ENCODE measurements at regions not wholly inside any gene's neighbourhood (a gene's known extent, or its start where the extent isn't known, plus 50 kb on each side); places are given as distances from the start of the nearest gene placed in this dataset.

DNA sequence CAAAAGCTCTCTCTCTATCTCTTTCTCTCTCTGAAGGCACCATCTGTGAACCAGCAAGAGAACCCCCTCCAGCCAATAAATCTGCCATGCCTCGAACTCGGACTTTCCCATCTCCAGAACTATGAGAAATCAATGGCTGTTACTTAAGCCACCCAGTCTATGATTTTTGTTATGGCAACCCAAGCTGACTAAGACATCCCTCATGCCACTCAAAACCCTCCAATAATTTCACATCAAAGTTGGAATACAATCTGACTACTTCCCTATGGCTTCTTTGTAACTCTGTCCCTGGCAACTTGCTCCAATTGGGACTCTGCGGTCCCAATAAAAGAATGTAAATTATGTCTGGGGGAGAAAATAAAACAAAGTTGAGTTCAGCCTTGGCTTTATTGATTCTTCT lies 265.7 kb downstream of the SHOX start:
- Histone ChIP-seq H3K23ac (ENCODE audit: low read depth, low read length) (no peak overlapping the region), H3K27ac (ENCODE audit: insufficient read depth, low read length) (no peak overlapping the region), H4K91ac (ENCODE audit: insufficient read depth, low read depth, low read length) (no peak overlapping the region), H3K27me3 (ENCODE audit: control insufficient read depth, insufficient read depth, low read length) (no peaks in the 10 kb centered on the region), H4K5ac (ENCODE audit: low read depth, low read length) (no peak overlapping the region), H3K4me2 (ENCODE audit: low read depth, low read length) (no peak overlapping the region), H3K9ac (ENCODE audit: low read depth, low read length) (no peak overlapping the region), H3K36me3 (ENCODE audit: control insufficient read depth, insufficient read depth, low read length) (no peaks in the 10 kb centered on the region), H3K56ac (ENCODE audit: extremely low read depth, insufficient read depth, low read length) (no peak overlapping the region), H2AK5ac (ENCODE audit: low read depth, low read length) (no peak overlapping the region), H4K8ac (ENCODE audit: low read depth in 2 of 2, low read length in 2 of 2) (no peak overlapping the region), H2BK20ac (ENCODE audit: low read depth, low read length) (no peak overlapping the region), H3K79me1 (ENCODE audit: low read depth in 1 of 2, low read length in 2 of 2) (no peaks in the 10 kb centered on the region), H3K18ac (ENCODE audit: low read depth, low read length) (no peak overlapping the region), H3K9me3 (ENCODE audit: control insufficient read depth, insufficient read depth, low read length) (peaks cover 6% of the 10 kb centered on the region), H3K4me1 (ENCODE audit: control insufficient read depth, insufficient read depth, low read length) (no peaks in the 10 kb centered on the region), H2BK120ac (ENCODE audit: low read depth, low read length) (no peak overlapping the region), H2BK5ac (ENCODE audit: low read depth, low read length, poor library complexity, severe bottlenecking) (no peak overlapping the region), H2BK15ac (ENCODE audit: low read depth, low read length) (no peak overlapping the region), H4K20me1 (ENCODE audit: insufficient read depth, low read length) (no peaks in the 10 kb centered on the region), H3K4ac (ENCODE audit: low read depth, low read length) (no peak overlapping the region), H3K9me1 (ENCODE audit: insufficient read depth, low read length) (no peaks in the 10 kb centered on the region), H3K4me3 (ENCODE audit: insufficient read depth, low read depth, low read length) (no peak overlapping the region), H2AFZ (replicated peaks; ENCODE audit: low read length, poor library complexity) (no peak overlapping the region), H2AK9ac (replicated peaks; ENCODE audit: low read depth, low read length, poor library complexity) (no peak overlapping the region), H3K14ac (replicated peaks; ENCODE audit: low read depth, low read length) (no peak overlapping the region)
- dilution Hi-C loops (cut with HindIII; ENCODE audit: low sequenced_read_pairs, unreplicated experiment): no loop called here
- DNase-seq (no peak), ATAC-seq (ENCODE audit: low read depth) (no peak)
- no TSS peak for BruUV-seq (replicated peaks)
- ChIA-PET POLR2A (ENCODE audit: unreplicated experiment) (no interaction called here), CTCF (no interaction called here)
- intact Hi-C loops (cut with micrococcal nuclease): no loop called here
- TF ChIP-seq RAD21 (IDR thresholded peaks at IDR 0.05; ENCODE audit: low read length) (no peak), MAZ (IDR thresholded peaks at IDR 0.05; ENCODE audit: borderline replicate concordance, low read depth, low read length) (no peak), RCOR1 (IDR thresholded peaks at IDR 0.05; ENCODE audit: insufficient replicate concordance, low read length) (no peak), FOS (IDR thresholded peaks at IDR 0.05; ENCODE audit: low read depth, low read length) (no peak), BHLHE40 (IDR thresholded peaks at IDR 0.05; ENCODE audit: low read depth, low read length) (no peak), CHD1 (IDR thresholded peaks at IDR 0.05; ENCODE audit: low read depth, low read length) (no peak), MAFK (IDR thresholded peaks at IDR 0.05; ENCODE audit: low read depth, low read length) (no peak), CEBPB (IDR thresholded peaks at IDR 0.05; ENCODE audit: low read depth, low read length) (no peak), MXI1 (IDR thresholded peaks at IDR 0.05; ENCODE audit: borderline replicate concordance, low read depth, low read length) (no peak), SMC3 (IDR thresholded peaks at IDR 0.05; ENCODE audit: low read depth, low read length) (no peak), NFE2L2 (IDR thresholded peaks at IDR 0.05; ENCODE audit: low read depth, low read length) (no peak)
- TF ChIP-seq, protein P1, sequence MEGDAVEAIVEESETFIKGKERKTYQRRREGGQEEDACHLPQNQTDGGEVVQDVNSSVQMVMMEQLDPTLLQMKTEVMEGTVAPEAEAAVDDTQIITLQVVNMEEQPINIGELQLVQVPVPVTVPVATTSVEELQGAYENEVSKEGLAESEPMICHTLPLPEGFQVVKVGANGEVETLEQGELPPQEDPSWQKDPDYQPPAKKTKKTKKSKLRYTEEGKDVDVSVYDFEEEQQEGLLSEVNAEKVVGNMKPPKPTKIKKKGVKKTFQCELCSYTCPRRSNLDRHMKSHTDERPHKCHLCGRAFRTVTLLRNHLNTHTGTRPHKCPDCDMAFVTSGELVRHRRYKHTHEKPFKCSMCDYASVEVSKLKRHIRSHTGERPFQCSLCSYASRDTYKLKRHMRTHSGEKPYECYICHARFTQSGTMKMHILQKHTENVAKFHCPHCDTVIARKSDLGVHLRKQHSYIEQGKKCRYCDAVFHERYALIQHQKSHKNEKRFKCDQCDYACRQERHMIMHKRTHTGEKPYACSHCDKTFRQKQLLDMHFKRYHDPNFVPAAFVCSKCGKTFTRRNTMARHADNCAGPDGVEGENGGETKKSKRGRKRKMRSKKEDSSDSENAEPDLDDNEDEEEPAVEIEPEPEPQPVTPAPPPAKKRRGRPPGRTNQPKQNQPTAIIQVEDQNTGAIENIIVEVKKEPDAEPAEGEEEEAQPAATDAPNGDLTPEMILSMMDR (conservative IDR thresholded peaks at IDR 0.05; ENCODE audit: low read depth, low read length): no peak
- TF ChIP-seq, protein P2, sequence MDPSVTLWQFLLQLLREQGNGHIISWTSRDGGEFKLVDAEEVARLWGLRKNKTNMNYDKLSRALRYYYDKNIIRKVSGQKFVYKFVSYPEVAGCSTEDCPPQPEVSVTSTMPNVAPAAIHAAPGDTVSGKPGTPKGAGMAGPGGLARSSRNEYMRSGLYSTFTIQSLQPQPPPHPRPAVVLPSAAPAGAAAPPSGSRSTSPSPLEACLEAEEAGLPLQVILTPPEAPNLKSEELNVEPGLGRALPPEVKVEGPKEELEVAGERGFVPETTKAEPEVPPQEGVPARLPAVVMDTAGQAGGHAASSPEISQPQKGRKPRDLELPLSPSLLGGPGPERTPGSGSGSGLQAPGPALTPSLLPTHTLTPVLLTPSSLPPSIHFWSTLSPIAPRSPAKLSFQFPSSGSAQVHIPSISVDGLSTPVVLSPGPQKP (IDR thresholded peaks at IDR 0.05; ENCODE audit: borderline replicate concordance, low read depth, low read length): no peak
- TF ChIP-seq, protein P3, sequence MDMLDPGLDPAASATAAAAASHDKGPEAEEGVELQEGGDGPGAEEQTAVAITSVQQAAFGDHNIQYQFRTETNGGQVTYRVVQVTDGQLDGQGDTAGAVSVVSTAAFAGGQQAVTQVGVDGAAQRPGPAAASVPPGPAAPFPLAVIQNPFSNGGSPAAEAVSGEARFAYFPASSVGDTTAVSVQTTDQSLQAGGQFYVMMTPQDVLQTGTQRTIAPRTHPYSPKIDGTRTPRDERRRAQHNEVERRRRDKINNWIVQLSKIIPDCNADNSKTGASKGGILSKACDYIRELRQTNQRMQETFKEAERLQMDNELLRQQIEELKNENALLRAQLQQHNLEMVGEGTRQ (IDR thresholded peaks at IDR 0.05; ENCODE audit: low read depth, low read length): no peak
- 0% methylated on average over 2 of the region's 3 CpGs; no CpG with 5 or more reads in 1 of the 2 experiments for WGBS, 2 experiments (ENCODE audit: extremely low coverage in 2 of 2, insufficient read length in 1 of 2)
- in situ Hi-C loops (cut with MboI; ENCODE audit: low sequenced_read_pairs): no loop called here
